Esophagus mucosa (tissue), 1 donor: ENCODE measurements at regions not wholly inside any gene's neighbourhood (a gene's known extent, or its start where the extent isn't known, plus 50 kb on each side); places are given as distances from the start of the nearest gene placed in this dataset.
"Not testable (repeated sequence)": the region's sequence is repeated elsewhere in the genome, so short reads cannot be mapped to it uniquely, and the experiment has no call there.

Experiments
- ATAC-seq: fragments of 200-7000 bp; cut with Tn5 transposase; one replicate; pipeline ENCODE4 v1.9.1; 2020
- donor health status: DM: yes; HTN: yes; CAD: no.

DNA sequence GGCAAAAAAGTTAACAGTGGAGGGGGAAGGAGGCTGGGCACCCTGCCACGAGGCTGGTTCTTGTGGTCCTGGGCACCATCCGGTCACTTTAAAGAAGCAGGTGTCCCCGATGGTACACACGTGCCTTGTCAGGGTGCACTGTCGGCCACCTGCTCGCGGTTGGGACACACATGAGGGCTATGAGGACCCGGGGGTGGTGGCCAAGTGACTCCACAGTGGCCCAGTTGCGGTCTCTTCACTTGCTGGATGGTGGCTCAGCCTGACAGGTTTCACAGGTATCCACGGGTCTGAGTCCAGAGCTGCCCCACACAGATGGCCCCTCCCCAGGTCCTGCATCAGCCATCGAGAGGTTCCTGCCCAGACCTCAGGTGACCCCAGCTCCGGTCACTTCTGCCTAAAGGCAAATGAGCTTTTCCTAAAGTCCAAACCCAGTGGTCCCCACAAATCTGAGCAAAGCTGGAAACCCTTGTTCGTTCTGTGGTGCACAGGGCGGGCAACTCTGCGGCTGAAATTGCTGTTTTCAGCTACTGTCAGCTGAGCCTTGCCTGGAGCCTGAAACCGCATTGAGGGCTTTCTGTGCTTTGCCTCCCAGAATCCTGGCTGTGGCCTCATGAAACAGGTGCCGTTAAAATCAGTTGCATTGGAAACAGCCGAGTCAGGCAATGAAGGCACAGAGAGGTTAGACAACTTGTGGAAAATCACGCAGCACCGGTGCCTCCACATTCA, 144.0 kb downstream of the LAT start:
- not testable (repeated sequence) for ATAC-seq

DNA sequence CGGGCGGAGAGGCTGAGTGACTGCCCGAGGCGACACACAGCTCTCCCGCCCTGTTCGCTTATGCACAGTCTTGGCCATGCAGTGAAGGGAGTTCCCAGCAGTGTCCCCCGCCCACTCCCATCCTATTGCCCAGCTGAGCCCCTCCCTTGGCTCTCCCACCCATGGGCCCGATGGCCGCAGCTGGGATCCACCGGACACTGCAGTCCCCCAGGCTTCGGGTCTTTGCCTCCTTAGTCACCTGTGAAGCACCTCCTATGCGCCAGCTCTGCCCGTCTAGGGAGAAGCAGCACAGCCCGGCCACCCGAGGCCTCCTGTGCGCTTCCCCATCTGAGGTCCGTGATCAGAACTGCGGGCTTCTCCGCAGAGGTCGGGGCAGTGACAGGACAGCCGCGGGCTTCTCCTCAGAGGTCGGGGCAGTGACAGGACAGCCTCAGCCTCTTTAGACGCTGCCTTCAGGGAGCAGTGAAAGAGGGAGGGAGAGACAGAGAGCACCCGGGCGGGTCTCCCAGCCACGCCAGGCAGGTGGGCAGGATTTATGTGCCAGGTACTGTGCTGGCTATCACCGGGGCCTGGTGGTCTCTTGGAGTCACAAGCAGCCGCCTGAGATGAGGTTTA, 143.1 kb downstream of the LAT start:
- ATAC-seq = not testable (repeated sequence)

DNA sequence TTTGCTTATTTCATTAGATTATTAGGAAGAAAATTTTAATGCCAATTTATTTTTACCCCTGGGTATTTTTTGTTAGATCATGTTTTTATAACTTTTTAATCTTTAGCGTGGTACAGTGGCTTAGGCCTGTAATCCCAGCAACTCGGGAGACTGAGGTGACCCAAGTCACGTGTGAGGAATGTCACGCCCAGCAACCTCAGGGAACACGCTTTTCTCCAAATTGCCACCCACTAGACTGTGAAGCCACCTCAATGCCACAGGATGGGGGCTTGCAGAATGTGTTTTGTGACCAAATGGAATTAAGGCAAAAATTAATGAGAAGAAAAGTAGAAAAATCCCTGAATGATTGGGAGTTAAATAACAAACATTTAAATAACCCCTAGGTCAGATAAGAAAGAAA, 141.8 kb downstream of the LAT start:
- no peak for ATAC-seq

DNA sequence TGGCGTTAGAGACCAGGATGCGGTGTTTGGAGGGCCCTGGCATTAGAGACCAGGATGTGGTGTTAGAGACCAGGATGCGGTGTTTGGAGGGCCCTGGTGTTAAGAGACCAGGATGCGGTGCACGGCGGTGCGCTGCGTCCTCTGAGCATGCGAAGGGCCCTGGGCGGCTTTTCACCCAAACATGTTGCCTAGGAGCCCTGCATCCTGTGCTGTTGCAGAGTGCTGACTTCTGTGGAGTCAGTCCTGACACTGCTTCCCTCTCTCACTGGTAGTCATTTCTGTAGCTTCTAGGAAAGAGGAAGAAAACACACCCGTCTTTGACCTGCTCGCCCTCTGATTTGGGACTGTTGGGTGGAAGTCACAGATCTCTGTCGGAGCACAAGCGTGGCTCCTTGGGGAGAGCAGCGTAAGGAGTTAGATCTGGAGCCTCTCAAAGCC, 141.2 kb downstream of the LAT start:
- ATAC-seq = no peak

DNA sequence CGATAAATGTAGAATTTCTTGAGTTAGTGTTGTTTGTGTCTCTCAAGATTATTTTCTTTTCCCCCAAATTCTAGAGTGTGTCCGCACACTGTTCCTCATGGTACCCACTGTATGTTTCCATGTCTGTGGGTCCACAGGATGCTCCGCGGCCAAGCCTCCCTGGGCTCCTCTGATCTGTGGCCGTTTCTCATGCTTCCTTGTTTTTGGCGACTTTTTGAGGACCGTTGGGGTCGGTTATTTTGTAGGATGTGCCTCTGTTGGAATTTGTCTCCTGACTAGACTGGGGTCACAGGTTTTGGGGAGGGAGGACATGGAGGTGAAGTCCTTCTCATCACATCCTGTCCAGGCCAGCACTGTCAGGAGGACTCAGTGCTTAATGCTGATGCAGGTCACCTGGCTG, 140.0 kb downstream of the LAT start:
- ATAC-seq = no peak

DNA sequence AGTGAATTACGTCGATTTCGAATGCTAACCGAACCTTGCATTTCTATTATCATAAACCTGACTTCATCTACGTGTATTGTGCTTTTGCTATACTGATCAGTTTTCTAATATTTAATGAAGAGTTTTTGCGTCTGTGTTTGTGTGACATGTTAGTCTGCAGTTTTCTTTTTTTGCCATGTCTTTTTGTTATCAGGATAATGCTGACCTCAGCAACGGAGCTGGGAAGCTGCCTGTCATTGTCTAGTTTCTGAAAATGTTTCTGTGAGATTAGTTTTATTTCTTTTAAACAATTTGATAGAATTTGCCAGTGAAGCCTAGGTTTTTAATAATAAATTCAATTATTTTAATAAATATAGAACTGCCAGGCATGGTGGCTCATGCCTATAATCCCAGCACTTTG, 139.3 kb downstream of the LAT start:
- ATAC-seq = not testable (repeated sequence)

DNA sequence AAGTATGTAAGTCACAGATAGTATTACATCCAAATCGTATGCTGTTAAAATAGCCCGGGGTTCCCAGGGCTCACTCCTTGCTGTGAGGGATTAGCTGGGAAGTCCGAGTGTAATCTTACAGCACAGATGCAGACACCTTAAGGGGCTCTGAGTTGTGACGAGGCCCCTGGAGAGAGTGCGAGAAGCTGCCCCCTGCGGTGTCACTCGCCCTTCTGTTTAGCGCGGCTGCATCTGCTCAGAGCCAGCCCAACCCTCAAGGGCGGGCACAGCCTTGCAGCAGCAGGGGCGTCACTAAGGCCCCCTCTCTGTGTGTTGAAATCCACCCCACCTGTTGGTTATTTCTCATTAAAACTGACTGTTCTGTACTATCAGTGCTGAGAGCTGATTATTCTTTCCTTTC, 135.8 kb downstream of the LAT start:
- not testable (repeated sequence) for ATAC-seq

DNA sequence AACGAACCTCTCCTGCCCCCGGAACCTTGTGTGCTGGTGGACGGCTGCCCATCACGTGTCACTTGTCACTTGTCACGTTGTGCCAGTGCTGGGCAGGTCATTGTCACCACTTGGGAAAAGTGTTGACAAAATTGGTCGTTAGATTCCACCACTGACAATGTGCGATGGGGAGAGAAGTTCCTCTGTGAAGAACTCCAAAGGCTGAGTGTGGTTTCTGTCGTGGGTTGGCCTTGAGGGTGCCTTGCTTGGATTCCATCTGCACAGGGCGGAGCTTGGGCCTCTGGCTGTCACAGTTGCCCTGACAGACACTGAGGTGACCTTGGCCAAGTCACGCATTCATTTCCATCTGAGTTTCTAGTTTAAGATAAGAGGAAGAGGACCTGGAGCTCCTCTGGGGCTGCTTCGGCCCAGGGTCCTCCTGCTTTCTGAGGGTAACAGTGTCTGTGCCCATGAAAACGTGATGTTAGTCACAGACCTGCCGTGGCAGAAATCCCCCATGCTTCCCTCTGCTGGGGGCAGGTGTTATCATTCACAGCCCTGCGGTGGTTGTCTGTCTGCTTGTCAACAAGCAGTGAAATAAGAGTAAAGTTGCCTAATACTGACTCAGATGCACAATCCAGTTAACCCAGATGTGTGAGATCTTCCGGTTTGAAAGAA, 133.6 kb downstream of the LAT start:
- ATAC-seq = peak; percentile 53

DNA sequence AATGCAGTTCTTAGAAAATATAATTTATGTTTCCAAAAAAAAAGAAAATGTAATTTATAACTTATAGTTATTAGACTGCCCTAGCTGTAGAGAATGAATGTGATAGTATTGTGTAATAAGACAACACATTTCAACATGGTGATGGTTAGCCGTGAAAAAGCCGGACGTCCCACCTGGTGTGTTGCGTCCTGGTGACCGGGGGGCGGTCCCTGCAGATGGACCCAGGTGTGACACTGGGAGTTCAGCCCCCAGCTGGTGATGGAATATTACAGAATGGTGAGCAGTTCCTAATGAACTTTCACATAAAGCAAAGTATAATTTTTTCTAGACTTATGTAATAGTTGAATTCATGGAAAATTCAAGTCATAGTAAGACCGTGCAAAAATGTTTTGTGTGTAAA, 132.8 kb downstream of the LAT start:
- no peak for ATAC-seq

DNA sequence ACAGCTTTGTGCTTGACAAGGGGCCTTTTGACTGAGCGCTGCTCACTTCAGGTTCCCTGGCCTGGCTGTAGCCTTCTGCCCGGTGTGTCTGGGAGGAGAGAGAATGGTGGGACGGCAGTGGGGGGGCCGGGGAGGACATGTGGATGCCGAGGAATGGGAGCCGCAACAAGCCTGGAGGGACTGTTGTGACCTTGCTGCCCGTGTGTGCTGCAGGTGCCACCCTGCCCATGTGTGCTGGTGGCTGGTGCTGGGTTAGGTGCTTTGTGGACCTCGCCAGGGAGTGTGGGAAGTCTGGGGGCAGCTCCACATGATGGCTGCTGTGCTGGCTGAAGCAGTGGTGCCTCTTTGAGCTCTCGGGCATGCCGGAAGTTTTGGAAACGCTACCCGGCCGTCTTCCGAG, 132.1 kb downstream of the LAT start:
- ATAC-seq = no peak

DNA sequence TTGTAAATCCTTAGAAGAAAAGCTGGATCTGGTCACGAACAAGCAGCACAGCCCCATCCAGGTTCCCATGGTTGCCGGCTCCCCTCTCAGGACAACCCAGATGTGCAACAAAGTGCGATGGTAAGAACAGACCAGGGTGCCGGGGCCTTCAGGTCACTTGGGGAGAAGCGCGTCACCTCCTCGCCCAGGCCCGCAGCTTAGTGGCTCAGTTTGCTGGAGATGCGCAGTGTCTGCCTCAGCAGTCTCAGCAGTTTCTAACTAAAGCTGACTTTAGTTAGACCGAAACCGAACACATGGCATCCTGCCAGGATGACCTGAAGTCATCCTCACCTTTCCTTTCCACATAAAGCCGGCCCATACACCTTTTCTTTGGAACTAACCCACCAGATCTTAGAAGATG, 131.4 kb downstream of the LAT start:
- not testable (repeated sequence) for ATAC-seq

DNA sequence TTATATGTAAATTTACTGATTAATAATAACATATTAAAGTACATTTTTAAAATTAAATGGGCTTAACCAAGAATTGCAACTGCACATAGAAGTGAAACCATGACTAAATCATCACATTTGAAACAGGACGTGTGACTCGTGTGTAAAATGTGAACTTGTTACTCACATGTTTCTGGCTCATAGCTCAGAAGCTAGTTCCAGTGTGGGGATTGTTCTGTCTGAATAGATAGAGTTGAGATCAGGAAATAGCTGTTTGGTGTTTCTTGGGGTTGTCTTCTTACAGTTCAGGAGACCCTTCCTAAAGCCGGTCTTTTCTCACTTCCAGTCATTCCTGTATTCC, 130.9 kb downstream of the LAT start:
- not testable (repeated sequence) for ATAC-seq

DNA sequence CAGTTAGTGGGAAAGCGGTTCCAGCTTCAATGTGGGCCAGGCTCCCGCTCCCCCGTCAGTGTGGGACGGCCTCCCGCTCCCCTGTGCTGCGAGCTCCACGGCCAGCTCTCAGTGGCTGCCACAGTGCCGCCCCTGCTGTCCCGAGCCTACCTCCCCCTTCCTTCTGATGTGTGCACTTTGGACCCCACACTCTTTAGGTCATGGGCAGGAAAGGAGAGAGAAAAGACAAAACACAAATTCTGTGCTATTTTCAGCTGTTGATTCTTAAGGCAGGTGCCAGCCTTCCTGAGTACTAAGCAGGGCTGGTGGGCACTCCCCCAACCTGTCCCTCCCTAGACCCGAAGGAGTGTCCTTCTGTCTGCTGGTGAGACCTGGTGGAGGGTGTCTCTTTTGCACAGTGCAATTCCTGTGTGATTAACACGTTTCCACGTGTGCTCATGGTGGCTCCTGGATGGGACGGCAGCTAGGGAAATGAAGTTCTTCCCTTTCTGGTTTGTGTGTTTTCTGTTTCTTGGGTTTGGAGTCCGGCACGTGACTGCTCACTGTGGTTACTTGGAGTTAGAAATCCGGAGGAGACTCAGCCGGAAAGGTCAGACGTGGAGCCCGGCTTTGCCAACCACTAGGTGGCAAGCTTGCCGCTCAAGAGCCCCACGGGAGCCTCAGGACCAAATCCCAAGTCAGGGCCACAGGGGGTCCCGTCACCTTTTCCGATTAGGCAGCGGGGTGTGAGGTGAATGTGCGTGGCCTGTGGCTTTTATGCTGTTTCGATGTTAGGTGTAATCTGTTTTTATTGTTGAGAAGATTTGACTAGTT, 130.3 kb downstream of the LAT start:
- ATAC-seq = peak; percentile 64

DNA sequence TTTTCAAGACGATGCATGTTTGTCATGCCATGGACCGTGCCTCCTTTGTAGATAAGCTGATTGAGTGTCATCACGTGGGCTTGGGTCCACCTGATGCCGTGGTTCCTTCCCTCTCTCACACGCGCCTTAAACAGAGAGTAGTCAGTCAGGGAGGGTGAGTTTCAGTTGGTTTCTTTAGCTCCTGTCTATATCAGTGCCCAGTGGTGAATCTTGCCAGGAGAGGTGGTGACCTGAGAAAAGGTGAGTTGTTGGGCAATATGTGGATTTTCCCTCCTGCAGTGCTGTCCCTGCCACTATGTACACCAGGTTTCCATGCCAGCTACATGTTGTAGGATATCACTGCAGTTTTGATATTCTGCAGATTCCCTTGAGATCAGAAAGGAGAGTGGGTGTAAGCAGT, 129.7 kb downstream of the LAT start:
- peak; percentile 9 for ATAC-seq

DNA sequence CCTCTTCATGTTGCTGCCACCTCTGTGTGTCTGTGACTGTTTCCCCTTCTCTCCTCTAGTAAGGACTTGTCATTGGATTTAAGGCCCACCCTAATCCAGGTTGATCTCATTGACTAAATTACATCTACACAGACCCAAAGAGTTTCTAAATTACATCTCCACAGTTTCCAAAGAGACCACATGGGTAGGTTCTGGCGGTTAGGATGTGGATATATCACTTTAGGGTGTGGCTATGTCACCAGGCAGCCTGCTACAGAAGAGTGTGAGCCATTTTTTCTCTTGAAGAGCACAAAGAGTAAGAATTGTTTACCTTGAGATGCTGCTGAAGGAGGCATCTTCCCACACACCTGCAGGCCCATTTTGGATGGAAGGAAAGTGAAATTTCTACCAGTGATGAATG, 128.6 kb downstream of the LAT start:
- not testable (repeated sequence) for ATAC-seq

DNA sequence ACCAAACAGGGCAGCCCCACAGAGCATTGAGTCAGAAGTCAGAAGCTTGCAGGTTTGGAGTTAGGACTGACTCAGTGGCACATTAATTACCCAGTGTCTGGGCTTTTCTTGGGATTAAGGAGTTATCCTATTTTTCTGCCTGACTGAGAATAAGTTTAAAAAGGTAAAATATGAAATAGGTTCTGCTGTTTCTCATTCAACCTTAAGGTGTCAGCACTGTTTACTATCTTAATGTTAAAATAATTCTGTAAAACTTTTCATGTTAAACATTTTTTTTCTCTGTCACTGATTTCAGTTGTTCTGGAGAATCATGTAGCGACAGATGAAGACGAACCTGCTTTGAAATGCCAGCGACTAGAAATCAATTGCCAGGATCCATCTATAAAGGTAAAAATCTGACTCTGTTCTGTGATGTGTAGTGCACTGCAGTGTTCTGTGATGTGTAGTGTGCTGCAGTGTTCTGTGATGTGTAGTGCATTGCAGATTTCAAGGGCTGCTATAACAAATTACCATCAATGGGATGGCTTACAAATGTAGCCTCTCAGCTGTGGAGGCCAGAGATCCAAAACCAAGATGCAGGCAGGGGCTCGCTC, 128.0 kb downstream of the LAT start:
- ATAC-seq = no peak

DNA sequence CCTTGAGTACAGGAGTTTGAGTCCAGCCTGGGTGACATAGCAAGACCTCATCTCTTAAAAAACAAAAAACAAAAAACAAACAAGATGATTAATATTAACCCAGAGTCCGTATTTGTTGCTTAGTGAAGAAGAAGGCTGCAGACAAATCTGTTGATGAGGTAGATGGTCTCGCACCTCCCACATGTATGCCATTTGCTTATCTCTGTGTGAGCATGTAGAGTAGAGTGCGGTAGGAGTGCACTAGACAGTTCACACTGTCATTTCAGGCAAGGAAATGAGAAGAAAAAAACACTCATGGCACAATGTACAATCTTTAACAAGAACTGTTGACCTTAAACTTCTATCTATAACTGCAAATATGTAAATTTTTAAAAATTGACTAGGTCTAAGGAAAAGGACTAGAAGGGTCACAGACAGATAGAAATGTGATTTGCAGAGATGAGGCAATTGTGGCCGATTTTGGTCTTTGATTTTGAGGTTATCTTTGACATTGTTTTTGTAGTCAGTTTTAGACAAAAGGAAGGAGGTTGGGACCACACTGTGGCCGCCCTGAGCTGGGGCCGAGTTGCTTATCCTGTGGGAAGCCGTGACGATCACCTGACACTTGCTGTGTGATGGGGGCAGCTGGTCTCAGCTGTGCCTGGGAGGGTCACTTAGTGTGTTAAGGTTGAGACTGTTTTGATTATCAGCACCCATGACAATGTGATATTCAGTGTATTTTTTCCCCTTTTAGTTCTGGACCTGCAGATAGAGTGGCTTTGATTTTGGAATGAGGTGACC, 127.2 kb downstream of the LAT start:
- ATAC-seq = not testable (repeated sequence)

DNA sequence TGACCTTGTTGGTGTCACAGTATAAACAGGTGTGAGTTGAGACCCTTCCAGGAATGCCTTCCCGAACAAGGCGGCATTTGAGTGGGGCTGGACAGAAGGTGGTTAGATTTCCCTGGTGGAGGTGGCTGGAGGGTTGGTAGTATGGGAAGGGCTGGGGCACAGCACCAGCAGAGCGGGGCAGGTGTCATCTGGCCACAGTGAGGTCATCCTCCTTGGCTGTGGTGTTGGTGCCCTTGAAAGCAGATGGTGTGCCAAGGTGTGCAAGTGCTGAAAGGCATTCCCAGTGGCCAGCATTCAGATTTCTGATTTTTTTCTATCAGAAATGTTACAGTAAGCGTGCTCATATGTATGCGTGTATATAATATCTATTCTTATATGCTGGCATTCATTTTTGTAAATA, 126.6 kb downstream of the LAT start:
- no peak for ATAC-seq

DNA sequence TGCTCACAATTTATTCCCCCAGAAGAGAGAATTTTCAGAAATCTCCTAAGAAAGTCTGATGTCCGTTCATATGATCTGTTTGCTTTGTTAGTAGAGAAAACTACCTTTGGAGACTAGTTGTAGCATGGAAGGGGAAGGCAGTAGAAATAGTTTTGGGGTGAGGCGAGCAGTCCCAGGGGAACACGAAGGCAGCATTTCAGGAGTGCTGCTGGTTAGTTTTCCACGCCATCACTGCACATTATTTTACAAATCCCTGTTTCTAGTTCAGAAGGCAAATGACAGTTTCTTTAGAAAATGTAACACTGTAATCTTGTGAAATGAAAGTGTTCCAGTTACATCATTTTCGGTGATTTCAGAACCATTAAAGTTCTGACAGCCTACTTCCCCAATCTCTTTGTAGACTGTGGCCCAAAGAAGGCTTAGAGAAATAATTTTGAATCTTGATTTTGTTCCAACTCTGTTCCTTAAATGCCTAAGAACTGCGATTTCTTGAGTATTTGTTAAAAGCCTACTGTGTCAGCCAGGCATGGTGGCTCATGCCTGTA, 123.8 kb downstream of the LAT start:
- not testable (repeated sequence) for ATAC-seq

DNA sequence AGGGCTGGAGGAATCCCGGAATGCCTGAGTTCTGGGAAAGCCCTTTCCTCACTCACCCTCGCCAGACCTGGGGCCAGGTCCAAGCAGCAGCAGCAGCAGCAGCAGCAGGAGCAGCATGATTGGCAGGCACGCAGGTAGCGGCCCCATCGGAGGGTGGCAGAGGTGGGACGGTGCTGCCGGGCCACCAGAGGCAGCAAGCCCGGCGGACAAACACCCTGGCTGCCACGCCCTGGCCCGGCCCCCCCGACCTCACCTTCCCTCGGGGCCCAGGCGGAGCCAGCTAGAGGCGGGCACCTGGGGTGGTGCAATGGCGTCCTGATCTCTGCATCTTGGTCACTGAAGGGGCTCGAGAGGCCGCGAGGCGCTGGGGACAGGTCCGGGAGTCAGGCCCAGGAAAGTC, 122.4 kb downstream of the LAT start:
- no peak for ATAC-seq

DNA sequence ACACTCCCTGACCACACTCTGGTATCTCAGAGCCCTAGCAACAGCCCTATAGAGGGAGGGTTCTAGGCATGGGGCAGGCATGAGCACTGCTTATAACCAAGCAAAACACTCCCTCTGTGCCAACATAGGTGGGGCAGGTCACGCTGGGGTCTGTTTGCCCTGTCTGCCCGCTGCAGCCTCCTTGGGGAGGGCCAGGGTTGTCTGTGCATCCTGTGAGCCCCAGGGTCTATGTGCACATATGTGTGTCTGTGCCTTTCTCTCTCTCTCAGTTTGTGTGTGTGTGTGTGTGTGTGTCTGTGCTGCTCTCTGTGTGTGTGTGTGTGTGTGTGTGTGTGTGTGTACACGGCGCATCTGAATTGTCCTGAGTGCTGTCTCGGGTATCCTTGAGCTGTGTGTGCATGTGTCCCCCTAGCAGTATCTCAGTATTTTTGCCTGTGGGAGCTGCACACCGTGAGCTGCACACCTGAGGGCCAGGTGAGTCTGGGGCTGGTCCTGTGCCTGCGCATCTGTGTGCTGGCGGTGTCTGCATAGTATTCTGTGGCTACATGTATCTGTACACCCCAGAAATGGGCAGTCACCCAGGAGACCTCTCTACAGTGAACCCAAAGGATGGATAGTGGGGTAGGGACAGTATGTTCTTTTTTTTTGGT, 121.5 kb downstream of the LAT start:
- not testable (repeated sequence) for ATAC-seq
